HCT116 (cell line): ENCODE measurements at regions not wholly inside any gene's neighbourhood (a gene's known extent, or its start where the extent isn't known, plus 50 kb on each side); places are given as distances from the start of the nearest gene placed in this dataset.

ENCODE experiments used
- ATAC-seq: fragments of 200-7000 bp; cut with Tn5 transposase; 2 replicates; pipeline ENCODE4 v1.9.1; 2020; ENCODE audit warnings: mild to moderate bottlenecking, moderate library complexity
- BruUV-seq: library from RNA; stranded (reverse); fragments of 400-500 nt; replicated peaks from 2 replicates; lab custom pipeline; 2021; lab: Mats Ljungman, UMichigan
- CTCF ChIA-PET: fragments of 300-600 bp; sonication (Branson Sonifier 250); formaldehyde crosslinking; loops from one replicate; lab custom pipeline; 2021; ENCODE audit warnings: antibody characterized with exemption; lab: Charles Lee
- POLR2A ChIA-PET: fragments of 300-600, 350-600 bp; sonication (Branson Sonifier 250); formaldehyde crosslinking; loops from one replicate; lab custom pipeline; 2021; ENCODE audit warnings: antibody characterized with exemption; lab: Charles Lee
- RAD21 ChIA-PET, 2 experiments: fragments of 300-600 bp; sonication (Branson Sonifier 250); formaldehyde crosslinking; loops; one replicate each; lab custom pipeline; 2023; ENCODE audit warnings: low total read pairs in 2 of 2; ENCODE audit not compliant: uncharacterized antibody in 2 of 2, unreplicated experiment in 2 of 2, low non-redundant PET in 1 of 2; lab: Charles Lee
- DNase-seq: peaks from one replicate; pipeline ENCODE4 v3.0.0-alpha.2; 2010; ENCODE audit warnings: low read depth, low spot score
- H2AFZ ChIP-seq: fragments of 200-600 bp; shearing (Covaris generic), sonication (generic); 2 replicates; pipeline ENCODE4 v1.6.1; 2017; ENCODE audit warnings: low read depth, mixed run types, mixed read lengths, antibody characterized with exemption, low read length; ENCODE audit not compliant: poor library complexity, severe bottlenecking
- H3K27ac ChIP-seq: 2 replicates; pipeline ENCODE4 v1.5.1; 2012; ENCODE audit warnings: low read depth, low read length
- H3K27me3 ChIP-seq: fragments of 200-600 bp; sonication (generic); 2 replicates; pipeline ENCODE4 v1.6.1; 2016; ENCODE audit warnings: mixed run types, low read length, mixed read lengths; ENCODE audit not compliant: insufficient read depth
- H3K36me3 ChIP-seq, 2 experiments: fragments of 200-500 bp in 1 of 2; fragments of 200-600 bp in 1 of 2; sonication (Bioruptor generic) in 1 of 2; sonication (generic) in 1 of 2; 2 replicates each; pipeline versions ENCODE4 v1.5.1 to v1.6.1; 2014 to 2016; ENCODE audit warnings: low read length in 2 of 2, inconsistent platforms in 1 of 2, mixed read lengths in 1 of 2, mixed run types in 1 of 2; ENCODE audit not compliant: insufficient read depth in 2 of 2, control insufficient read depth in 1 of 2
- H3K4me1 ChIP-seq, 2 experiments: fragments of 200-600 bp in 1 of 2; sonication (generic) in 1 of 2; 2 replicates each; pipeline versions ENCODE4 v1.5.1 to v1.6.1; 2012 to 2017; ENCODE audit warnings: low read length in 2 of 2, inconsistent platforms in 1 of 2, mild to moderate bottlenecking in 1 of 2, mixed read lengths in 1 of 2, mixed run types in 1 of 2, moderate library complexity in 1 of 2; ENCODE audit not compliant: insufficient read depth in 2 of 2, control insufficient read depth in 1 of 2
- H3K4me2 ChIP-seq: fragments of 200-600 bp; sonication (generic); 2 replicates; pipeline ENCODE4 v1.6.1; 2017; ENCODE audit warnings: mixed run types, low read length, mixed read lengths
- H3K4me3 ChIP-seq, 2 experiments: fragments of 200-600 bp in 1 of 2; sonication (generic) in 1 of 2; replicated peaks in 1 of 2; 2 replicates each; pipeline ENCODE4 v1.5.1; 2011 to 2016; ENCODE audit warnings: low read length in 2 of 2, control low read depth in 1 of 2, low read depth in 1 of 2, mild to moderate bottlenecking in 1 of 2, mixed read lengths in 1 of 2, mixed run types in 1 of 2
- H3K79me2 ChIP-seq: fragments of 200-600 bp; sonication (generic); 2 replicates; pipeline ENCODE4 v1.6.1; 2017; ENCODE audit warnings: mild to moderate bottlenecking, mixed run types, low read length, moderate library complexity, mixed read lengths; ENCODE audit not compliant: insufficient read depth
- H3K9ac ChIP-seq: fragments of 200-600 bp; sonication (generic); 2 replicates; pipeline ENCODE4 v1.6.1; 2016; ENCODE audit warnings: low read length, mixed read lengths
- H3K9me2 ChIP-seq: fragments of 200-600 bp; sonication (generic), shearing (Covaris generic); 2 replicates; pipeline ENCODE4 v1.6.1; 2017; ENCODE audit warnings: mixed run types, mild to moderate bottlenecking, moderate library complexity; ENCODE audit not compliant: insufficient read depth
- H3K9me3 ChIP-seq, 2 experiments: fragments of 200-500 bp in 1 of 2; fragments of 200-600 bp in 1 of 2; sonication (Bioruptor generic) in 1 of 2; sonication (generic) in 1 of 2; 2 replicates each; pipeline ENCODE4 v1.6.1; 2014 to 2017; ENCODE audit warnings: low read length in 2 of 2, mixed read lengths in 2 of 2, inconsistent platforms in 1 of 2, low read depth in 1 of 2, mild to moderate bottlenecking in 1 of 2, mixed run types in 1 of 2, moderate library complexity in 1 of 2; ENCODE audit not compliant: control insufficient read depth in 1 of 2, insufficient read depth in 1 of 2
- H4K20me1 ChIP-seq: fragments of 200-600 bp; sonication (generic), shearing (Covaris generic); 2 replicates; pipeline ENCODE4 v1.6.1; 2017; ENCODE audit warnings: mixed run types, mild to moderate bottlenecking, moderate library complexity; ENCODE audit not compliant: insufficient read depth
- ATF3 ChIP-seq: IDR thresholded peaks from 2 replicates; pipeline ENCODE4 v1.6.1; 2012
- CTCF ChIP-seq, 3 experiments: fragments of 200-600 bp in 1 of 3; sonication (generic) in 1 of 3; IDR thresholded peaks in 2 of 3; conservative IDR thresholded peaks in 1 of 3; 2 replicates each; pipeline ENCODE4 v1.5.1; 2012 to 2017; ENCODE audit warnings: low read depth in 2 of 3, low read length in 2 of 3, antibody characterized with exemption in 1 of 3, borderline replicate concordance in 1 of 3, control low read depth in 1 of 3, mild to moderate bottlenecking in 1 of 3, mixed read lengths in 1 of 3, mixed run types in 1 of 3, moderate library complexity in 1 of 3; ENCODE audit not compliant: insufficient read depth in 1 of 3
- EGR1 ChIP-seq: IDR thresholded peaks from 2 replicates; pipeline ENCODE4 v1.6.1; 2012; ENCODE audit warnings: low read depth
- EZH2phosphoT487 ChIP-seq: fragments of 200-600 bp; IDR thresholded peaks from 2 replicates; pipeline ENCODE4 v1.6.1; 2018; ENCODE audit warnings: antibody characterized with exemption, borderline replicate concordance
- JUND ChIP-seq: IDR thresholded peaks from 2 replicates; pipeline ENCODE4 v1.6.1; 2012
- MAX ChIP-seq: IDR thresholded peaks from 2 replicates; pipeline ENCODE4 v1.6.1; 2012
- POLR2AphosphoS5 ChIP-seq: IDR thresholded peaks from 2 replicates; pipeline ENCODE4 v1.6.1; 2011; ENCODE audit warnings: mild to moderate bottlenecking, low read depth, low read length, moderate library complexity
- RAD21 ChIP-seq: IDR thresholded peaks from 2 replicates; pipeline ENCODE4 v1.6.1; 2012; ENCODE audit warnings: low read depth, mild to moderate bottlenecking
- REST ChIP-seq: IDR thresholded peaks from 2 replicates; pipeline ENCODE4 v1.6.1; 2012; ENCODE audit warnings: low read depth
- SP1 ChIP-seq: IDR thresholded peaks from 2 replicates; pipeline ENCODE4 v1.6.1; 2012; ENCODE audit warnings: low read depth
- TCF7L2 ChIP-seq: IDR thresholded peaks from 2 replicates; pipeline ENCODE4 v1.7.0; 2011; ENCODE audit warnings: borderline replicate concordance, inconsistent platforms; ENCODE audit not compliant: insufficient read depth, insufficient read length; ENCODE audit errors: extremely low read depth
- ZFX ChIP-seq: fragments of 450-650 bp; IDR thresholded peaks from 2 replicates; pipeline ENCODE4 v1.6.1; 2017
- ZNF274 ChIP-seq: fragments of 200-500 bp; sonication (Bioruptor generic); IDR thresholded peaks from 2 replicates; pipeline ENCODE4 v1.6.1; 2014; ENCODE audit warnings: mild to moderate bottlenecking, low read depth, low read length, inconsistent platforms
- intact Hi-C: fragments of 100-400 bp; cut with micrococcal nuclease; formaldehyde crosslinking; loops from 2 replicates; pipeline ENCODE4 v1.10.0; 2022

- no peak for DNase-seq
Observed at GRCh38 chr22:26906464-26906863, 249.1 kb downstream of the MIAT start.

More at GRCh38 chr22:26906464-26906863, 249.1 kb downstream of the MIAT start:
- Histone ChIP-seq H3K9me3 (no peaks in the 10 kb centered on the region), H3K36me3 (no peaks in the 10 kb centered on the region), H3K27me3 (peaks cover 68% of the 10 kb centered on the region), H3K27ac (no peak overlapping the region), H3K4me3 (no peak overlapping the region), H3K4me2 (no peak overlapping the region), H4K20me1 (no peaks in the 10 kb centered on the region), H3K9ac (no peak overlapping the region), H3K79me2 (no peaks in the 10 kb centered on the region), H2AFZ (no peak overlapping the region), H3K4me1 (no peaks in the 10 kb centered on the region), H3K9me2 (no peaks in the 10 kb centered on the region)
- RAD21 ChIA-PET: no interaction called here
- intact Hi-C loops: no loop called here
- no peak for ATAC-seq
- CTCF ChIA-PET: no interaction called here
- TF ChIP-seq EZH2phosphoT487 (no peak), ZNF274 (no peak), TCF7L2 (no peak), ZFX (no peak), REST (no peak), CTCF (IDR thresholded peaks at IDR 0.05 in 2 of 3, conservative IDR thresholded peaks at IDR 0.05 in 1 of 3; ENCODE audit: borderline replicate concordance in 1 of 3, insufficient read depth in 1 of 3, low read depth in 2 of 3, low read length in 2 of 3) (no peak), EGR1 (no peak), RAD21 (no peak), POLR2AphosphoS5 (no peak), ATF3 (no peak), JUND (no peak), MAX (no peak), SP1 (no peak)
- no TSS peak for BruUV-seq
- POLR2A ChIA-PET: no interaction called here
